SJSA1 (cell line): ENCODE measurements at regions not wholly inside any gene's neighbourhood (a gene's known extent, or its start where the extent isn't known, plus 50 kb on each side); places are given as distances from the start of the nearest gene placed in this dataset.

Experiments
- DNase-seq, 2 experiments: peaks; one replicate each; pipeline ENCODE4 v3.0.0-alpha.2; 2015 to 2020; ENCODE audit warnings: low spot score in 2 of 2, low read depth in 1 of 2
- H3K27ac ChIP-seq: fragments of 250-450 bp; sonication (Bioruptor Pico); 2 replicates; pipeline ENCODE4 v1.5.1; 2020; ENCODE audit warnings: mild to moderate bottlenecking, moderate library complexity
- H3K27me3 ChIP-seq: fragments of 250-450 bp; sonication (Bioruptor Pico); replicated peaks from 2 replicates; pipeline ENCODE4 v1.5.1; 2020; ENCODE audit warnings: mild to moderate bottlenecking, moderate library complexity
- H3K36me3 ChIP-seq: fragments of 250-450 bp; sonication (Bioruptor Pico); 2 replicates; pipeline ENCODE4 v1.5.1; 2020; ENCODE audit warnings: mild to moderate bottlenecking
- H3K4me1 ChIP-seq: fragments of 250-450 bp; sonication (Bioruptor Pico); replicated peaks from 2 replicates; pipeline ENCODE4 v1.6.1; 2021; ENCODE audit warnings: mild to moderate bottlenecking
- H3K4me3 ChIP-seq: fragments of 250-450 bp; sonication (Bioruptor Pico); 2 replicates; pipeline ENCODE4 v1.5.1; 2020; ENCODE audit warnings: mild to moderate bottlenecking
- H3K9me3 ChIP-seq: fragments of 250-450 bp; sonication (Bioruptor Pico); replicated peaks from 2 replicates; pipeline ENCODE4 v1.5.1; 2020; ENCODE audit warnings: mild to moderate bottlenecking

DNA sequence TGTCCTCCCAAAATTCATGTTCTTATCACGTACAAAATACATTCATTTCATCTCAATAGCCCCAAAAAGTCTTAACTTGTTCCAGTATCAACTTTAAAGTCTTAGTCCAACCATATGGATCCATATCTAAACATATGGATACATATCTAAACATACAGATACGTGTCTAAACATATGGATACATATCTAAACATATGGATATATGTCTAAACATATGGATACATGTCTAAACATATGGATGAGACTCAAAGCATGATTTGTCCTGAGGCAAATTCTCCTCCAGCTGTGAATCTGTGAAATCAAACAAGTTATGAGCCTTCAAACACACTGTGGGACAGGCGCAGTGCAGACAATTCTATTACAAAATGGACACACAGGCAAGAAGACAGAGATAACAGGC, 709.0 kb downstream of the TBC1D22A start:
- H3K36me3 ChIP-seq = no peaks in the 10 kb centered on the region
- H3K4me3 ChIP-seq = no peak overlapping the region

DNA sequence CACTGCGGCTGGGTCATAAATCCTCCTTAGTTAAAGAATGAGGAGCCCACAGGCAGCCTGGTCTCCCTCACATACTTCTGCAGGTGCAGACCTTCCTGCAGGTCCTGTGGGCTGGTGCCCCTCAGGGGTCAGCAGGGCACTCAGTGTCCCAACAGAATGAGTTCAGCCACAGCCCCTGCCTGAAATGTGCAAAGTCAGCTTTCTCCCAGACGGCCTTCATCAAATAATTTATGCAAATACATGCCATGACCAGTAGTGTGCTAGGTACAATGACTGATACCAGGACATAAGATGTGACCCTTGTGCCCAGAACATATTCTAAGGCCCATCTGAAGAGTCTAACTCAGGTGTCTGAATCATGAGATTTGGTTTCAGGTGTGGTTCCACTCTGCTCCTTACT, 703.4 kb downstream of the TBC1D22A start:
- Histone ChIP-seq H3K27me3 (no peaks in the 10 kb centered on the region; the same call in 1 of the 2 replicates), H3K4me3 (no peak overlapping the region), H3K36me3 (no peaks in the 10 kb centered on the region), H3K4me1 (no peaks in the 10 kb centered on the region), H3K27ac (no peak overlapping the region), H3K9me3 (no peaks in the 10 kb centered on the region)
- no peak for DNase-seq

More for the DNA sequence above, 709.0 kb downstream of the TBC1D22A start:
- Histone ChIP-seq H3K27me3 (peaks cover 4% of the 10 kb centered on the region; the same call in 1 of the 2 replicates), H3K9me3 (no peaks in the 10 kb centered on the region), H3K4me1 (peaks cover 5% of the 10 kb centered on the region), H3K27ac (no peak overlapping the region)
- DNase-seq = no peak

DNA sequence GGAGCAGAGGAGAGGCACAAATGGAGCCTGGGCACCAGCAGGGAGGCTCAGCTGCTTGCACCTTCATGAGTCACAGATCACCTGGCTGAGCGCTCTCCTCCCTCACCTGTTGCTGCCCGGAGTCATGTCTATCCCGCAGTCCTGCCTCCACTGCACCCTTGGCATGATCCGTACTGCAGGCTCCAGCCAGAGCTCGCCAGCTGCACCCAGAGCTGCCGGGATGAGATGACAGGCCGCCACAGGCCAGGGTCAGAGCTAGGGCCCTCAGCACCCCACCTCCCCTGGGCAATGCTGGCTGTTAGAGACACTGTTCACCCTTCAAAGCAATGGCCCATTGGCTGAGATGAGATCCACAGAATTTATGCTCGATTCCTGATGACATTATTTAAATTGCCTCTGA, 702.8 kb downstream of the TBC1D22A start:
- H3K9me3 ChIP-seq = no peaks in the 10 kb centered on the region
- no peak for DNase-seq

DNA sequence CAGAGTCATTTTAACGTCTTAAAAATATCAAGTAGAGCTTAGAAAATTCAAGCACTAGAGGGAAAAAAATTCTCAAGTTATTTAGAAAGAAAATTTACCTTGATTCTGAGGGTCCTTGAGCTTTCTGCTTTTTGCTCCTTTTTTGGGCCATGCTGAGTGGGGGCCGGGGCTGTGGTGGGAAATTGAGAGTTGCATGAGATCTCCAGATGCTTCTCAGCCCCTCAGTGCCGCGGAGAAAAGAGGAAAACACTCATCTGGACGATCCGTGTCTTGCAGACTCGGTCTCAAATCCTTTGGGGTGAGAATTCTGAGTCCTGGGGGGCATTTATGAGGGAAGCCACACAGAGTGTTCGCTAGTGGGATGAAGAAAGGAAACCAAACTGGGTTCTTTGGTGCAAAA, 700.8 kb downstream of the TBC1D22A start:
- no peaks in the 10 kb centered on the region for H3K9me3 ChIP-seq

More for the DNA sequence above, 702.8 kb downstream of the TBC1D22A start:
- H3K27me3 ChIP-seq = no peaks in the 10 kb centered on the region; the same call in 1 of the 2 replicates
- no peak overlapping the region for H3K27ac ChIP-seq
- H3K36me3 ChIP-seq = no peaks in the 10 kb centered on the region
- no peak overlapping the region for H3K4me3 ChIP-seq
- no peaks in the 10 kb centered on the region for H3K4me1 ChIP-seq

DNA sequence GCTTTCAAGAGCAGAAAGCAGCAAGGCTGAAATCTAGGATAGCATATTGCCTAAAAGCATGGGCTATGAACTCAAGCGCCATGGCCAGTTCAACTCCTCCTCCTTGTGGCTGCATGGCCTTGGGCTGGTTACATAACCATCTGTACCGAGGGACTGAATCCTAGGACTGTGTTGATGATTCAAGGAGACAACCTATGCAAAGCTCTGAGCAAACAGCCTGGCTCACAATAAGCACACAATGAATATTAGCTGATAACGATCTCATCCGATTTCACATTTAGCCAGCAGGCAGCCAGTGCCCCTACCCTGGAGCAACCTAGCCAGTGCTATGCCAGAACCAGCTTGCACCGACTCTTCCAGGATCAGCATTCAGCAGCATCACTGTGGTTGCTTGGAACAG, 698.4 kb downstream of the TBC1D22A start:
- H3K4me3 ChIP-seq = no peak overlapping the region
- H3K4me1 ChIP-seq = no peaks in the 10 kb centered on the region
- no peak overlapping the region for H3K27ac ChIP-seq
- DNase-seq = no peak
- no peaks in the 10 kb centered on the region for H3K36me3 ChIP-seq
- no peaks in the 10 kb centered on the region; the same call in 1 of the 2 replicates for H3K9me3 ChIP-seq
- H3K27me3 ChIP-seq = no peaks in the 10 kb centered on the region

More for the DNA sequence above, 700.8 kb downstream of the TBC1D22A start:
- no peak for DNase-seq
- no peak overlapping the region for H3K27ac ChIP-seq
- H3K27me3 ChIP-seq = no peaks in the 10 kb centered on the region; the same call in 1 of the 2 replicates
- no peaks in the 10 kb centered on the region for H3K4me1 ChIP-seq
- H3K4me3 ChIP-seq = no peak overlapping the region
- no peaks in the 10 kb centered on the region for H3K36me3 ChIP-seq

DNA sequence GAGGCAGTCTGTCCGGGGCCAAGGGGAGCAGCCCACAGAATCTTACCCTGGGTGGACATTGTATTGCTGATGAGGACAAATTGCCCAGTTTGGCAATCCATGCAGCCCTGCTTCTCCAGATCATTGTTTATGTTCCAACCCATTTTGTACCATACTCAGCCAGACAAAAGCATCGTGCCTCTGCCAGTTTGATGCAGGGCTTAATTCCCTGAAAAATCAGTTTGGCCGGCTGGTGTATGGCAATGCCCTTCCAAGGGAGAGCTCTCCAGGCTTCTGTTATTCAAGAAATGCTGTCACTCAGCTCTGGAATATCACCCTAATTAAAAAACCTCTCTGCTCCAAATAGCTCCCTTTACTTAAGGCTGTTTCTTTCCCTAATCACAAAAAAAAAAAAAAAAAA, 697.7 kb downstream of the TBC1D22A start:
- H3K36me3 ChIP-seq = no peaks in the 10 kb centered on the region
- no peak overlapping the region for H3K4me3 ChIP-seq
- H3K27me3 ChIP-seq = no peaks in the 10 kb centered on the region
- no peak for DNase-seq
- no peaks in the 10 kb centered on the region; the same call in 1 of the 2 replicates for H3K9me3 ChIP-seq
- H3K4me1 ChIP-seq = no peaks in the 10 kb centered on the region
- H3K27ac ChIP-seq = no peak overlapping the region

DNA sequence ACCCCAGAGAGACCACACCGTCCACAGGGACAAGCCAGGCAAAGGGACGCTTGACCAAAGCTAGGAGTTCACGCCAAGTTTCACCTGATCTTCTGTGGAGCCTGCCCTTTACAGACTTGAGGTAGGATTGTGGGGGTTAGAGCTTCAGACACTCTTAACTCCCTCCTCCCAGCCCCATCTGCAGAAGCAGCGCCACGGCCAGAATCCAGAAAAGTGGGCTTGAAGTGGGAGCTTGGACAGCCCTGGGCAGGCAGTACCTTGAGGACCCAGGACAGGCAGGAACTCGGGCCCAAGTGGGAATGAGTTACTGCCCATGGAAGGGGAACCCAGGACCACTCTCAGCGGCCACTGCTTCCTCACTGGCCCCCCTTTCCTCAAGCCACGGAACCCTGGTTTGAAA, 695.9 kb downstream of the TBC1D22A start:
- Histone ChIP-seq H3K9me3 (no peaks in the 10 kb centered on the region; the same call in 1 of the 2 replicates), H3K27ac (no peak overlapping the region), H3K4me1 (no peaks in the 10 kb centered on the region), H3K4me3 (no peak overlapping the region), H3K27me3 (no peaks in the 10 kb centered on the region), H3K36me3 (no peaks in the 10 kb centered on the region)
- no peak for DNase-seq

DNA sequence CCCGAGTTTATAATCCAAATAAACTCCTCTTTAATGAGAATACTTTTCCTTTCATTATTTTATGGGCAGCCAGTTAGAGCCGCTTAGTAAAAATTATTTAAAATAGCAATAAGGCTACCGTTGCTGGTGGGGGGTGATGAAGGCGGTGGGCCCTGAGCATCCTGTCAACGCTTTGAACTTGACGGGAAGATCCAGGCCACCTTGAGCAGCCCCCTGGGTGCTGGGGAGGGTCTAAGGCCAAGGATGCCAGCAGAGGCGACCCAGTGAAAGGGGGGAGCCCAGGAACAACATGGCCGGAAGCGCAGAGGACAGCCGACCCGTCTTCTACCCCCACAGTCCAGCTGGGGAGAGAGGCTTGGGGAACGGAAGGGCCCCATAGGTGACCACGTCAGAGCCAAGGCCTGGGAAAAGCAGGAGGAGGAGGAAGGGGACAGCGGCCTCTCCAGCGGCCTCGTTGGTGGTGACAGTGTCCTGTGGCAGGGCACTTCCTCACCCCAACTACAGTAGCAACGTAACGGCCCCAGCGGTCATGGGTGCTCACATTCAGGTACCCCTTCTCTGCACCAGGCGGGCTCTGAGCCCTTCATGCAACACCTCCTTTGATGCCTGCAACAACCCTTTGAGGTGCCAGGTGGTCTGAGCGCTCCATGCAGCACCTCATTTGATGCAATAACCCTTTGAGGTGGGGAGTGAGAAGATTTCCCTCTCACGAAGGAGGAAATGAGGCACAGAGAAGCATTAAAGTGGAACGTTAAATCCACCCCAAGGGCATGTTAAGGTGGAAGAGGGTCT, 695.3 kb downstream of the TBC1D22A start:
- Histone ChIP-seq H3K4me3 (no peak overlapping the region), H3K27ac (no peak overlapping the region), H3K9me3 (no peaks in the 10 kb centered on the region; the same call in 1 of the 2 replicates), H3K36me3 (no peaks in the 10 kb centered on the region), H3K27me3 (no peaks in the 10 kb centered on the region), H3K4me1 (no peaks in the 10 kb centered on the region)
- DNase-seq = no peak

DNA sequence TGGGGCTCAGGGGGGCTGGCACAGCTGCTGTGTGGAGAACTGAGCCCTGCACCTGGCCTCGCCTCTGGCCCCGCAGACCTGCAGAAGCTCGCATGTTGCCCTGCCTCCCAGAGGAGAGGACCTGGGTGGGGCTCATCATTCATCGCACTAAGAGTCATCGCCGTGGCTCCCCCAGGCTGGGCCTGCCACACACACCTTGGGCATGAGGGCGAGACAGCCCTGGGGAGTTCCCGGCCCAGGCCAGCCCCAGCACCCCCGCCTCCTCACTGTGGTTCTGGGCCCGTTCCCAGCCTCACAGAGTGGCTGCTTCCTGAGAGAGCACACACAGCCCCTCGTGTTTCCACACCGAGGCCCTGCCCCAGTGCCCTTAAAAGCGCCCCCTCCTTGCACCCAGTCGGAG, 694.6 kb downstream of the TBC1D22A start:
- no peaks in the 10 kb centered on the region for H3K27me3 ChIP-seq

DNA sequence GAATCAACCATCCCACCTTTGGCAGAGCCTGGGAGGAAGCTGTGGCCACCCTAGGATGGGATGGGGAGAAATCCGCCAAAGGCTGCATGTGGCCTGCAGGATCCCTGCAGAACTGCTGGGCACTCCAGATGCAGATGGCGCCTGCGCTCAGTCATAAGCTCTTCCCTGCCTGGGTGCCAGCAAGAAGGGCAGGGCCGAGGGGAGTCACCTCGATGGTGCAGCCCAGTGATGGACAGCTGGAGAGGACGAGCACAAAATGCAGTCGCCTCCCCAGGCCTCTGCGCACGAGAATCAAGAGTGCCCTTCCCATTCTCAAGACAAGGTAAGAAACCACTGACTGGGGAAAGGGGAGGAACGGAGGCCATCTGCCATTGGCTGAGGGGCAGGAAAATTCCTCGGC, 693.6 kb downstream of the TBC1D22A start:
- H3K4me1 ChIP-seq = no peaks in the 10 kb centered on the region
- no peaks in the 10 kb centered on the region for H3K27me3 ChIP-seq
- H3K4me3 ChIP-seq = no peak overlapping the region
- no peaks in the 10 kb centered on the region for H3K36me3 ChIP-seq
- no peak overlapping the region for H3K27ac ChIP-seq
- DNase-seq = no peak
- H3K9me3 ChIP-seq = no peaks in the 10 kb centered on the region; the same call in 1 of the 2 replicates

More for the DNA sequence above, 694.6 kb downstream of the TBC1D22A start:
- Histone ChIP-seq H3K9me3 (no peaks in the 10 kb centered on the region; the same call in 1 of the 2 replicates), H3K4me3 (no peak overlapping the region), H3K4me1 (no peaks in the 10 kb centered on the region), H3K36me3 (no peaks in the 10 kb centered on the region), H3K27ac (no peak overlapping the region)
- no peak for DNase-seq

DNA sequence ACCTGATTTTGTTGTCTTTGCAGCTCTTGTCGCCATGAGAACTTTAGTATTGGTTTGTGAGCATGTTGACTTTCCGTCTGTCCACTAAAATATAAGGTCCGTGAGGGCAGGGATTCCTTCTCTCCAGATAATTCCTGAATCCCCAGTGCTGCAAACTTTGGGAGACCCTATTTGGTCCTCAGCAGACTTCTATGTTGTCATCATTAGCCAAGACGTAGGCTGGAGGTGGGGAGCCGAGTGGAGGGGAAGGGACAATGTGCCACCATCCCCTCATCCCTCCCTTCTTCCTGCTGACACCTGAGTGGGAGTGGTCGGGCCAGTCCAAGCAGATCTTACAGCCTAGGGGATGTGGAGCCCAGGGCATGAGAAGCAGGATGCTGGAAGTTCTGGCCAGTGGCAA, 690.6 kb downstream of the TBC1D22A start:
- Histone ChIP-seq H3K27ac (no peak overlapping the region), H3K4me1 (no peaks in the 10 kb centered on the region), H3K36me3 (no peaks in the 10 kb centered on the region), H3K9me3 (no peaks in the 10 kb centered on the region; the same call in 1 of the 2 replicates), H3K4me3 (no peak overlapping the region), H3K27me3 (no peaks in the 10 kb centered on the region)
- DNase-seq = no peak

DNA sequence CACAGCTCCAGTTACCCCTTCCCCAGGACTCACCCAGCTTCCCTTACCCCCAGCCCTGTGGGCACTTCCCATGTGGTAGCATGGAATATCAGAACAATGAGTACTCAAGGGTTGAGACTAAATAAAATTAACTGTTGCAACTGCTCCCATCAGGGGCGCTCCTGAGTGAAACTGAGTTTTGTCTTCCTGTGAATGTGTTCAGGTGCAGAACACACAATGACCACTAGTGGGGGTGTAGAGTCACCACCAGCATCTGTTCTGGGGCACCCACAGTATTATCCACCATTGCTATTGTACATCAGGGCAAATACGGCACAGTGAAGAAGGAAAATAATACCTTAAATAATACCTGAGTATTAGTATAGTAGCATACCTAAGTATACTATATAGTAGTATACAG, 689.7 kb downstream of the TBC1D22A start:
- DNase-seq = no peak
- H3K4me1 ChIP-seq = no peaks in the 10 kb centered on the region

DNA sequence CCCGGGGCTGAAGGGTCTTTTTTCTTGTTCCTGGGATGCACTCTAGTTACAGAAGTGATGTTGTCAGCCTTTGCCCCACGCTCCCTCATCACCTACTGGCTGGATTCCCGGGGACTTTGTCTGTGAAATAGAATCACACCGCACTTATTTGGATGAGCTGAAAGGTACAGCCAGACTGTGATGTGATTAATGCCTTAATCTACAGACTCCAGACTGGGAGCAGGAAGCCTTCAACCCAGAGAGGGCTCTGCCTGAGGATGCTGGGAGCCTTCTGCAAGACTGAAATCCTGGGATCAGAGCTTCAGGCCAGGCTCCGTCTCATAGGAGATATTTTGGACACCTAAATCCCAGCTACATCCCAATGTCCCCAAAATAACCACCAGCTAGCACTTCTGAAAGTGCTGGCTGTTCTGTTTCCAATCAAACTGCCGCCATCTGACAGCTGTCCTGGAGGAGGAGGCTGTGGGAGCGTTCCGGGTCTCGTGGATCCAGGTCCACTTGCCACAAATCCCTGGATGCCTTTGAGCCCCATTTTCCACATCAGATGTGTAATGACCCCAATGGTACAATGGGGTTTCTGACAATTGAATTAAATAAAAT, 688.5 kb downstream of the TBC1D22A start:
- Histone ChIP-seq H3K4me1 (no peaks in the 10 kb centered on the region), H3K27me3 (no peaks in the 10 kb centered on the region), H3K36me3 (no peaks in the 10 kb centered on the region), H3K27ac (no peak overlapping the region), H3K9me3 (no peaks in the 10 kb centered on the region; the same call in 1 of the 2 replicates), H3K4me3 (no peak overlapping the region)
- no peak for DNase-seq

More for the DNA sequence above, 689.7 kb downstream of the TBC1D22A start:
- Histone ChIP-seq H3K9me3 (no peaks in the 10 kb centered on the region; the same call in 1 of the 2 replicates), H3K27ac (no peak overlapping the region), H3K36me3 (no peaks in the 10 kb centered on the region), H3K27me3 (no peaks in the 10 kb centered on the region), H3K4me3 (no peak overlapping the region)
